ENCODE measurements at regions not wholly inside any gene's neighbourhood (a gene's known extent, or its start where the extent isn't known, plus 50 kb on each side); places are given as distances from the start of the nearest gene placed in this dataset.
A peak's percentile ranks its signal among the peaks of the same experiment; 100 is the strongest.

GRCh38 chr6:144722154-144722737 is 437.1 kb downstream of the UTRN start:
- Histone ChIP-seq H3K4me1 (ENCODE audit: insufficient read depth, low read length) (peaks cover 42% of the 10 kb centered on the region), H3K36me3 (ENCODE audit: low read depth, low read length) (no peaks in the 10 kb centered on the region), H3K27ac (ENCODE audit: low read length) (peak overlapping the region; percentile 27), H4K20me1 (ENCODE audit: low read length) (no peaks in the 10 kb centered on the region), H3K4me2 (ENCODE audit: low read length) (peak overlapping the region; percentile 14; the same call in 1 of the 2 replicates), H3K9me2 (replicated peaks; ENCODE audit: low read length) (no peaks in the 10 kb centered on the region), H3K9ac (ENCODE audit: low read length) (no peak overlapping the region), H3K27me3 (ENCODE audit: low read length) (no peaks in the 10 kb centered on the region), H3K4me3 (ENCODE audit: low read length) (no peak overlapping the region), H2AFZ (ENCODE audit: low read length) (no peak overlapping the region), H3K79me2 (ENCODE audit: low read length) (no peaks in the 10 kb centered on the region), H3K9me3 (ENCODE audit: low read length) (no peaks in the 10 kb centered on the region), H3F3A (ENCODE audit: low read length, unreplicated experiment) (no peaks in the 10 kb centered on the region)
- POLR2A ChIA-PET (ENCODE audit: unreplicated experiment): no interaction called here
- peak; percentile 46 for DNase-seq
- ATAC-seq: peak; percentile 76
- no TSS peak for BruUV-seq (replicated peaks)
- TF ChIP-seq EZH2 (IDR thresholded peaks at IDR 0.05; ENCODE audit: low read length, unreplicated experiment) (no peak), EZH2phosphoT487 (IDR thresholded peaks at IDR 0.05; ENCODE audit: borderline replicate concordance, low read length) (no peak)
- TF ChIP-seq, protein P1, sequence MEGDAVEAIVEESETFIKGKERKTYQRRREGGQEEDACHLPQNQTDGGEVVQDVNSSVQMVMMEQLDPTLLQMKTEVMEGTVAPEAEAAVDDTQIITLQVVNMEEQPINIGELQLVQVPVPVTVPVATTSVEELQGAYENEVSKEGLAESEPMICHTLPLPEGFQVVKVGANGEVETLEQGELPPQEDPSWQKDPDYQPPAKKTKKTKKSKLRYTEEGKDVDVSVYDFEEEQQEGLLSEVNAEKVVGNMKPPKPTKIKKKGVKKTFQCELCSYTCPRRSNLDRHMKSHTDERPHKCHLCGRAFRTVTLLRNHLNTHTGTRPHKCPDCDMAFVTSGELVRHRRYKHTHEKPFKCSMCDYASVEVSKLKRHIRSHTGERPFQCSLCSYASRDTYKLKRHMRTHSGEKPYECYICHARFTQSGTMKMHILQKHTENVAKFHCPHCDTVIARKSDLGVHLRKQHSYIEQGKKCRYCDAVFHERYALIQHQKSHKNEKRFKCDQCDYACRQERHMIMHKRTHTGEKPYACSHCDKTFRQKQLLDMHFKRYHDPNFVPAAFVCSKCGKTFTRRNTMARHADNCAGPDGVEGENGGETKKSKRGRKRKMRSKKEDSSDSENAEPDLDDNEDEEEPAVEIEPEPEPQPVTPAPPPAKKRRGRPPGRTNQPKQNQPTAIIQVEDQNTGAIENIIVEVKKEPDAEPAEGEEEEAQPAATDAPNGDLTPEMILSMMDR (conservative IDR thresholded peaks at IDR 0.05; ENCODE audit: low read depth, low read length): no peak
- CTCF ChIA-PET: interaction anchor here (0.7 kb wide), 1 partner anchor 65 kb away, joined by 3 read pairs; no protein-coding TSS in a partner anchor
- intact Hi-C loops (cut with micrococcal nuclease): no loop called here

GRCh38 chr6:144722925-144723324 is 437.8 kb downstream of the UTRN start:
- H3K79me2 ChIP-seq (ENCODE audit: low read length): no peaks in the 10 kb centered on the region
- H3K27ac ChIP-seq (ENCODE audit: low read length): 0 out of 2 replicates have a peak overlapping the region, but pooled peaks have one; percentile 27
- no peak overlapping the region for H2AFZ ChIP-seq (ENCODE audit: low read length)
- H4K20me1 ChIP-seq (ENCODE audit: low read length): no peaks in the 10 kb centered on the region
- H3K36me3 ChIP-seq (ENCODE audit: low read depth, low read length): no peaks in the 10 kb centered on the region
- TF ChIP-seq EZH2phosphoT487 (IDR thresholded peaks at IDR 0.05; ENCODE audit: borderline replicate concordance, low read length): no peak
- TF ChIP-seq, protein P1 (conservative IDR thresholded peaks at IDR 0.05; ENCODE audit: low read depth, low read length): no peak
- no peak for TF ChIP-seq EZH2 (IDR thresholded peaks at IDR 0.05; ENCODE audit: low read length, unreplicated experiment)
- H3K9ac ChIP-seq (ENCODE audit: low read length): no peak overlapping the region
- H3K4me2 ChIP-seq (ENCODE audit: low read length): no peak overlapping the region
- H3K4me3 ChIP-seq (ENCODE audit: low read length): no peak overlapping the region
- BruUV-seq (replicated peaks): no TSS peak
- ChIA-PET POLR2A (ENCODE audit: unreplicated experiment) (no interaction called here), CTCF (no interaction called here)
- no peaks in the 10 kb centered on the region for H3K9me2 ChIP-seq (replicated peaks; ENCODE audit: low read length)
- no peaks in the 10 kb centered on the region for H3K9me3 ChIP-seq (ENCODE audit: low read length)
- no peaks in the 10 kb centered on the region for H3K27me3 ChIP-seq (ENCODE audit: low read length)
- peaks cover 39% of the 10 kb centered on the region for H3K4me1 ChIP-seq (ENCODE audit: insufficient read depth, low read length)
- ATAC-seq: no peak
- H3F3A ChIP-seq (ENCODE audit: low read length, unreplicated experiment): no peaks in the 10 kb centered on the region
- intact Hi-C loops (cut with micrococcal nuclease): no loop called here
- no peak for DNase-seq

- H3K9ac ChIP-seq (ENCODE audit: low read length): no peak overlapping the region
- H3K9me2 ChIP-seq (replicated peaks; ENCODE audit: low read length): no peaks in the 10 kb centered on the region
- H3K27me3 ChIP-seq (ENCODE audit: low read length): no peaks in the 10 kb centered on the region
- ATAC-seq: no peak
- H3K27ac ChIP-seq (ENCODE audit: low read length): no peak overlapping the region
- intact Hi-C loops (cut with micrococcal nuclease): no loop called here
- no peaks in the 10 kb centered on the region for H4K20me1 ChIP-seq (ENCODE audit: low read length)
- no peaks in the 10 kb centered on the region for H3K36me3 ChIP-seq (ENCODE audit: low read depth, low read length)
- H3F3A ChIP-seq (ENCODE audit: low read length, unreplicated experiment): no peaks in the 10 kb centered on the region
- no TSS peak for BruUV-seq (replicated peaks)
- no peak for DNase-seq
- no peak overlapping the region for H2AFZ ChIP-seq (ENCODE audit: low read length)
- no peaks in the 10 kb centered on the region for H3K9me3 ChIP-seq (ENCODE audit: low read length)
- no peaks in the 10 kb centered on the region for H3K79me2 ChIP-seq (ENCODE audit: low read length)
- H3K4me2 ChIP-seq (ENCODE audit: low read length): no peak overlapping the region
- peaks cover 34% of the 10 kb centered on the region for H3K4me1 ChIP-seq (ENCODE audit: insufficient read depth, low read length)
- POLR2A ChIA-PET (ENCODE audit: unreplicated experiment): no interaction called here
- no peak overlapping the region for H3K4me3 ChIP-seq (ENCODE audit: low read length)
- CTCF ChIA-PET: no interaction called here
- TF ChIP-seq EZH2phosphoT487 (IDR thresholded peaks at IDR 0.05; ENCODE audit: borderline replicate concordance, low read length) (no peak), EZH2 (IDR thresholded peaks at IDR 0.05; ENCODE audit: low read length, unreplicated experiment) (no peak)
- TF ChIP-seq, protein P1 (conservative IDR thresholded peaks at IDR 0.05; ENCODE audit: low read depth, low read length): no peak
These were observed 438.3 kb downstream of the UTRN start for GRCh38 chr6:144723431-144723830.

Data from PC-3 (cell line).